ENCODE measurements at regions not wholly inside any gene's neighbourhood (a gene's known extent, or its start where the extent isn't known, plus 50 kb on each side); places are given as distances from the start of the nearest gene placed in this dataset.
"Not testable (repeated sequence)": the region's sequence is repeated elsewhere in the genome, so short reads cannot be mapped to it uniquely, and the experiment has no call there.

- DNase-seq (ENCODE audit: low spot score); ATAC-seq; intact Hi-C loops (cut with DNase I): not testable (repeated sequence)
These were observed 781.0 kb upstream of the TPTE start for GRCh38 chr21:9740177-9740941.

GRCh38 chr21:9740991-9741742 lies 780.2 kb upstream of the TPTE start:
- DNase-seq (ENCODE audit: low spot score); intact Hi-C loops (cut with DNase I); ATAC-seq: not testable (repeated sequence)

GRCh38 chr21:9743566-9743965 lies 777.8 kb upstream of the TPTE start:
- intact Hi-C loops (cut with DNase I); ATAC-seq; DNase-seq (ENCODE audit: low spot score): not testable (repeated sequence)

GRCh38 chr21:9744166-9744565 lies 777.2 kb upstream of the TPTE start:
- ATAC-seq = peak; percentile 31
- intact Hi-C loops (cut with DNase I); DNase-seq (ENCODE audit: low spot score): not testable (repeated sequence)

- intact Hi-C loops (cut with DNase I); DNase-seq (ENCODE audit: low spot score): not testable (repeated sequence)
- peak; percentile 3 for ATAC-seq
These were observed 776.8 kb upstream of the TPTE start for GRCh38 chr21:9744593-9744992.

GRCh38 chr21:9745457-9746108 lies 775.8 kb upstream of the TPTE start:
- DNase-seq (ENCODE audit: low spot score); intact Hi-C loops (cut with DNase I); ATAC-seq: not testable (repeated sequence)

GRCh38 chr21:9746311-9746710 lies 775.1 kb upstream of the TPTE start:
- DNase-seq (ENCODE audit: low spot score); intact Hi-C loops (cut with DNase I); ATAC-seq: not testable (repeated sequence)

GRCh38 chr21:9746831-9747606 lies 774.4 kb upstream of the TPTE start:
- ATAC-seq; intact Hi-C loops (cut with DNase I); DNase-seq (ENCODE audit: low spot score): not testable (repeated sequence)

GRCh38 chr21:9747870-9748269 lies 773.5 kb upstream of the TPTE start:
- DNase-seq (ENCODE audit: low spot score); intact Hi-C loops (cut with DNase I); ATAC-seq: not testable (repeated sequence)

GRCh38 chr21:9748451-9748850 lies 772.9 kb upstream of the TPTE start:
- DNase-seq (ENCODE audit: low spot score); ATAC-seq; intact Hi-C loops (cut with DNase I): not testable (repeated sequence)

GRCh38 chr21:9749741-9750230 lies 771.6 kb upstream of the TPTE start:
- ATAC-seq; intact Hi-C loops (cut with DNase I); DNase-seq (ENCODE audit: low spot score): not testable (repeated sequence)

- intact Hi-C loops (cut with DNase I) = no loop called here
- ATAC-seq = peak; percentile 8
- DNase-seq (ENCODE audit: low spot score) = no peak
These were observed 770.9 kb upstream of the TPTE start for GRCh38 chr21:9750341-9751086.

GRCh38 chr21:9751087-9751585 lies 770.2 kb upstream of the TPTE start:
- intact Hi-C loops (cut with DNase I); DNase-seq (ENCODE audit: low spot score): not testable (repeated sequence)
- ATAC-seq = peak; percentile 22

- intact Hi-C loops (cut with DNase I); DNase-seq (ENCODE audit: low spot score); ATAC-seq: not testable (repeated sequence)
These were observed 769.4 kb upstream of the TPTE start for GRCh38 chr21:9752028-9752427.

- intact Hi-C loops (cut with DNase I); ATAC-seq; DNase-seq (ENCODE audit: low spot score): not testable (repeated sequence)
These were observed 767.9 kb upstream of the TPTE start for GRCh38 chr21:9753441-9753840.

GRCh38 chr21:9753943-9754342 lies 767.4 kb upstream of the TPTE start:
- intact Hi-C loops (cut with DNase I) = no loop called here
- DNase-seq (ENCODE audit: low spot score) (no peak), ATAC-seq (no peak)

GRCh38 chr21:9754434-9754833 lies 766.9 kb upstream of the TPTE start:
- ATAC-seq; DNase-seq (ENCODE audit: low spot score); intact Hi-C loops (cut with DNase I): not testable (repeated sequence)

- intact Hi-C loops (cut with DNase I) = no loop called here
- ATAC-seq = no peak
- DNase-seq (ENCODE audit: low spot score) = no peak
These were observed 765.8 kb upstream of the TPTE start for GRCh38 chr21:9755611-9756010.

All from sciatic nerve (tissue), 2 donors.